ENCODE measurements at regions not wholly inside any gene's neighbourhood (a gene's known extent, or its start where the extent isn't known, plus 50 kb on each side); places are given as distances from the start of the nearest gene placed in this dataset.

- no peak for TF ChIP-seq POLR2AphosphoS5 (IDR thresholded peaks at IDR 0.05; ENCODE audit: low read depth, low read length)
- no peak for TF ChIP-seq POLR2A (IDR thresholded peaks at IDR 0.05; ENCODE audit: low read depth, low read length)
Measured at GRCh38 chr13:58097831-58098230, 466.3 kb downstream of the PCDH17 start.

All from GM12892 (cell line).